Endothelial cell of umbilical vein (primary cell): ENCODE measurements at regions not wholly inside any gene's neighbourhood (a gene's known extent, or its start where the extent isn't known, plus 50 kb on each side); places are given as distances from the start of the nearest gene placed in this dataset.

Experiments
- EZH2 ChIP-seq: IDR thresholded peaks from 2 replicates; pipeline ENCODE4 v1.6.1; 2012; ENCODE audit warnings: borderline replicate concordance, low read depth, mild to moderate bottlenecking, moderate library complexity, low read length, inconsistent platforms; ENCODE audit not compliant: severe bottlenecking
- JUN ChIP-seq: IDR thresholded peaks from 2 replicates; pipeline ENCODE4 v1.6.1; 2011; ENCODE audit warnings: borderline replicate concordance, low read depth; ENCODE audit not compliant: insufficient read length, insufficient read depth
- POLR2A ChIP-seq: IDR thresholded peaks from 2 replicates; pipeline ENCODE4 v1.6.1; 2012; ENCODE audit warnings: low read depth, mild to moderate bottlenecking, control low read depth, low read length
- TF ChIP-seq, protein P1 (sequence below), 2 donors: IDR thresholded peaks; 1 replicate in 1 of 2; 2 replicates in 1 of 2; pipeline ENCODE4 v1.5.1; 2011; ENCODE audit warnings: low read length in 2 of 2, mild to moderate bottlenecking in 2 of 2, moderate library complexity in 2 of 2, control low read depth in 1 of 2, inconsistent platforms in 1 of 2, low read depth in 1 of 2; ENCODE audit not compliant: insufficient read depth in 1 of 2; ENCODE audit errors: extremely low read depth in 1 of 2

GRCh38 chr13:106140476-106140875 lies 395.0 kb downstream of the EFNB2 start:
- TF ChIP-seq POLR2A (no peak), EZH2 (no peak), JUN (no peak)
- TF ChIP-seq, protein P1, sequence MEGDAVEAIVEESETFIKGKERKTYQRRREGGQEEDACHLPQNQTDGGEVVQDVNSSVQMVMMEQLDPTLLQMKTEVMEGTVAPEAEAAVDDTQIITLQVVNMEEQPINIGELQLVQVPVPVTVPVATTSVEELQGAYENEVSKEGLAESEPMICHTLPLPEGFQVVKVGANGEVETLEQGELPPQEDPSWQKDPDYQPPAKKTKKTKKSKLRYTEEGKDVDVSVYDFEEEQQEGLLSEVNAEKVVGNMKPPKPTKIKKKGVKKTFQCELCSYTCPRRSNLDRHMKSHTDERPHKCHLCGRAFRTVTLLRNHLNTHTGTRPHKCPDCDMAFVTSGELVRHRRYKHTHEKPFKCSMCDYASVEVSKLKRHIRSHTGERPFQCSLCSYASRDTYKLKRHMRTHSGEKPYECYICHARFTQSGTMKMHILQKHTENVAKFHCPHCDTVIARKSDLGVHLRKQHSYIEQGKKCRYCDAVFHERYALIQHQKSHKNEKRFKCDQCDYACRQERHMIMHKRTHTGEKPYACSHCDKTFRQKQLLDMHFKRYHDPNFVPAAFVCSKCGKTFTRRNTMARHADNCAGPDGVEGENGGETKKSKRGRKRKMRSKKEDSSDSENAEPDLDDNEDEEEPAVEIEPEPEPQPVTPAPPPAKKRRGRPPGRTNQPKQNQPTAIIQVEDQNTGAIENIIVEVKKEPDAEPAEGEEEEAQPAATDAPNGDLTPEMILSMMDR (IDR thresholded peaks at IDR 0.05; ENCODE audit: extremely low read depth in 1 of 2, insufficient read depth in 1 of 2, low read depth in 1 of 2, low read length in 2 of 2) = no peak
